Breast epithelium (tissue), 4 donors: ENCODE measurements at regions not wholly inside any gene's neighbourhood (a gene's known extent, or its start where the extent isn't known, plus 50 kb on each side); places are given as distances from the start of the nearest gene placed in this dataset.

ENCODE experiments used
- DNase-seq, 2 donors: peaks; one replicate each; pipeline ENCODE4 v3.0.0-alpha.2; 2019; ENCODE audit warnings: low spot score in 2 of 2
- H3K27ac ChIP-seq, 2 donors: fragments of 200-600 bp; sonication (generic) in 1 of 2; one replicate each; pipeline ENCODE4 v1.5.1; 2016 to 2019; ENCODE audit warnings: mild to moderate bottlenecking in 1 of 2
- H3K27me3 ChIP-seq, 2 donors: fragments of 200-600 bp; sonication (generic) in 1 of 2; one replicate each; pipeline versions ENCODE4 v1.5.1 to v1.6.0; 2017 to 2019; ENCODE audit warnings: control low read depth in 1 of 2, mild to moderate bottlenecking in 1 of 2
- H3K36me3 ChIP-seq: fragments of 200-600 bp; one replicate; pipeline ENCODE4 v1.5.1; 2019
- H3K4me1 ChIP-seq, 2 donors: fragments of 200-600 bp; sonication (generic); one replicate each; pipeline ENCODE4 v1.5.1; 2016 to 2019; ENCODE audit warnings: control low read depth in 1 of 2
- H3K4me3 ChIP-seq, 3 donors: fragments of 200-600 bp; sonication (generic); 1 replicate in 2 of 3; 2 replicates in 1 of 3; pipeline ENCODE4 v1.5.1; 2016 to 2019; ENCODE audit warnings: mild to moderate bottlenecking in 3 of 3, moderate library complexity in 2 of 3
- H3K9me3 ChIP-seq, 2 donors: fragments of 200-600 bp; sonication (generic) in 1 of 2; one replicate each; pipeline ENCODE4 v1.5.1; 2016 to 2019; ENCODE audit warnings: control low read depth in 1 of 2
- POLR2A ChIP-seq: fragments of 450-650 bp; IDR thresholded peaks from one replicate; pipeline ENCODE4 v1.6.1; 2016; ENCODE audit warnings: antibody characterized with exemption, mild to moderate bottlenecking, moderate library complexity
- POLR2AphosphoS5 ChIP-seq, 3 donors: sonication (generic); formaldehyde crosslinking; IDR thresholded peaks; one replicate each; pipeline ENCODE4 v1.6.1; 2017; ENCODE audit warnings: antibody characterized with exemption in 3 of 3
- intact Hi-C: fragments of 100-400 bp; cut with DNase I; formaldehyde crosslinking; loops from one replicate; pipeline ENCODE4 v1.15.1; 2023; ENCODE audit warnings: low total_unique reads
- TF ChIP-seq, protein P1 (sequence below), 3 donors: fragments of 450-650 bp; IDR thresholded peaks; one replicate each; pipeline ENCODE4 v1.5.1; 2016 to 2017; ENCODE audit warnings: antibody characterized with exemption in 3 of 3, mild to moderate bottlenecking in 3 of 3, moderate library complexity in 3 of 3

DNA sequence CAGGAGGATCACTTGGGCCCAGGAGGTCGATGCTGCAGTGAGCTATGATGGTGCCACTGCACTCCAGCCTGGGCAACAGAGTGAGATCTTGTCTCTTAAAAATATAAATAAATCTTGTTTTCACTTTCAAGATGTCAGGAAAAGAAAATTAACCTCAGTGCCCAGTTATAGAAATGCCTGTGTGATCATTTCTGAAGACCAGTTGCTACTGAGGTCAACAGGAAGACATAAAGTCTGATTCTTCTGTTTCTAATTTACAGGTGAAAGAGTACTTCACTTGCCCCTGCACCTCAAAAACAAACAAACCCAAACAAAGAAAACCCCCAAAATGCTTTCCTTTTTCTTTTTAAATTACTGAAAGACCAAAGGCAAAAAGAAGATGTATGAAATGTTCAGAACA lies 174.3 kb upstream of the NBEA start:
- Histone ChIP-seq H3K27me3 (no peaks in the 10 kb centered on the region), H3K9me3 (no peaks in the 10 kb centered on the region), H3K36me3 (no peaks in the 10 kb centered on the region), H3K4me1 (no peaks in the 10 kb centered on the region), H3K27ac (no peak overlapping the region), H3K4me3 (no peak overlapping the region)
- no peak for DNase-seq
- TF ChIP-seq POLR2AphosphoS5 (IDR thresholded peaks at IDR 0.05) = no peak
- intact Hi-C loops = no loop called here

DNA sequence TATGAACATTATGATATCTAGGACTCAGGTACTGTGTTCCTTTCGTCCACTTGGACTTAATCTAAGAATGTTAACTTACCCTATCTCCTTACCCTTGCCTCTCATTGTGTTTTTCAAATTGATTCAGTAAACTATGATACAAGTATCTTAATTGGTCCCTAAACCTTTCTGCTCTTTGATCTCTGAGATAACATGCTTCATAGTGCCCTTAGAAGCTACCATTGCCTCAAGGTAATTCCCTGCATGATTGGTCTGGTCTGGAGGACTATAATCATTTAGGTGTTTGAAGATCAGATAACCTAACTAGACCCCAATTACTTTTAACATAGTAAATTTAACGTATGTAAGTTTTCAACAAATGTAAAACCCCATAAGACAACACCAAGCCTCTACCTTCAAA lies 169.9 kb upstream of the NBEA start:
- no peaks in the 10 kb centered on the region for H3K9me3 ChIP-seq
- no peaks in the 10 kb centered on the region for H3K36me3 ChIP-seq
- intact Hi-C loops = no loop called here
- no peak overlapping the region for H3K27ac ChIP-seq
- no peak for DNase-seq
- no peaks in the 10 kb centered on the region for H3K4me1 ChIP-seq
- H3K27me3 ChIP-seq = no peaks in the 10 kb centered on the region
- H3K4me3 ChIP-seq = no peak overlapping the region
- TF ChIP-seq POLR2A (no peak), POLR2AphosphoS5 (IDR thresholded peaks at IDR 0.05) (no peak)
- TF ChIP-seq, protein P1, sequence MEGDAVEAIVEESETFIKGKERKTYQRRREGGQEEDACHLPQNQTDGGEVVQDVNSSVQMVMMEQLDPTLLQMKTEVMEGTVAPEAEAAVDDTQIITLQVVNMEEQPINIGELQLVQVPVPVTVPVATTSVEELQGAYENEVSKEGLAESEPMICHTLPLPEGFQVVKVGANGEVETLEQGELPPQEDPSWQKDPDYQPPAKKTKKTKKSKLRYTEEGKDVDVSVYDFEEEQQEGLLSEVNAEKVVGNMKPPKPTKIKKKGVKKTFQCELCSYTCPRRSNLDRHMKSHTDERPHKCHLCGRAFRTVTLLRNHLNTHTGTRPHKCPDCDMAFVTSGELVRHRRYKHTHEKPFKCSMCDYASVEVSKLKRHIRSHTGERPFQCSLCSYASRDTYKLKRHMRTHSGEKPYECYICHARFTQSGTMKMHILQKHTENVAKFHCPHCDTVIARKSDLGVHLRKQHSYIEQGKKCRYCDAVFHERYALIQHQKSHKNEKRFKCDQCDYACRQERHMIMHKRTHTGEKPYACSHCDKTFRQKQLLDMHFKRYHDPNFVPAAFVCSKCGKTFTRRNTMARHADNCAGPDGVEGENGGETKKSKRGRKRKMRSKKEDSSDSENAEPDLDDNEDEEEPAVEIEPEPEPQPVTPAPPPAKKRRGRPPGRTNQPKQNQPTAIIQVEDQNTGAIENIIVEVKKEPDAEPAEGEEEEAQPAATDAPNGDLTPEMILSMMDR (IDR thresholded peaks at IDR 0.05) = no peak

DNA sequence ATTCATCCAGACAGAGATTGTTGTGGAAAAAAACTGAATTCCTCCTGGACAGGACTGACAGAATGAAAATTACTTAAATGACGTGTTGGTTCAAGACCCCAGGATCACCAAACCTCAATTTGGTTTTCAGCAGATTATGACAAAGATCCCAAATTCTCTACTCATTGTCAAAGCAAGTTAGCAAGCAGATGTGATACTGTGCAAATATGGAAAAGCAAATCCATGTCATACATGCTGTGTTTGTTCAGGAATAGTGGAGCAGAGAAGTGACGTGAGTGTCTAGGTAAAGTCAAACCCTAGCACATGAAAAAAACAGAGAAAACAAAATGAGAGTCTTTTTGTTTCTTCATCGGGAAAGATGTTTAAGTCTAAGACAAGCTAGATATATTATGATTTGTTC lies 169.2 kb upstream of the NBEA start:
- Histone ChIP-seq H3K27ac (no peak overlapping the region), H3K4me3 (no peak overlapping the region), H3K27me3 (no peaks in the 10 kb centered on the region), H3K36me3 (no peaks in the 10 kb centered on the region), H3K4me1 (no peaks in the 10 kb centered on the region), H3K9me3 (no peaks in the 10 kb centered on the region)
- intact Hi-C loops = no loop called here
- TF ChIP-seq POLR2AphosphoS5 (IDR thresholded peaks at IDR 0.05) (no peak), POLR2A (no peak)
- TF ChIP-seq, protein P1 (IDR thresholded peaks at IDR 0.05) = no peak
- no peak for DNase-seq

DNA sequence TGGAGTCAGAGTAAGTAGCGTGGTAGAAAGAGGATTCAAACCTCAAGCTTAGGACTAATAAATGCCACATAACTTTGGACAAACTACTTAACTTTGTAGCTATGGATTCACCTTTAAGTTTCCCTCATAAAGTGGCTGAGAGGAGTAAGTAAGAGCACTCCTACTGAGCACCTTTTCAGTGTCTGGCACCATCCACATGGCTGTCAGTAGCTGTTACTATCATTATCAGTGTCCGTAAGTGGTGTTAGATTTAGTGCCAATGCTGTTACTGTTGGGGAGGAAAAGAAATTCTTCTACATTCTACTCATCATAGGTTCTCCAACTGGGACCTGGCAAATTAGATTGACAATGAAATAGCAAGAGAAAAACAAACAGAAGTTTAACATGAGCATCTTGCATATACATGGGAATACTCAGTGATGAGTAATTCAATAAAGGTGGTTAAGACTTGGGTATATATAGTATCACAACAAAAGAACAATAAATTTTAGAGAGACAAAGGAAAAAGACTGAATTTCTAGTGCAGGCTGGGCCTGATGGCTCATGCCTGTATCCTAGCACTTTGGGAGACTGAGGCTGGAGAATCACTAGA lies 165.6 kb upstream of the NBEA start:
- intact Hi-C loops = no loop called here
- H3K4me3 ChIP-seq = no peak overlapping the region
- no peak for DNase-seq
- H3K27ac ChIP-seq = no peak overlapping the region
- no peaks in the 10 kb centered on the region for H3K27me3 ChIP-seq
- no peak for TF ChIP-seq POLR2AphosphoS5 (IDR thresholded peaks at IDR 0.05)
- TF ChIP-seq, protein P1 (IDR thresholded peaks at IDR 0.05) = no peak
- no peak for TF ChIP-seq POLR2A
- H3K4me1 ChIP-seq = no peaks in the 10 kb centered on the region
- no peaks in the 10 kb centered on the region for H3K36me3 ChIP-seq
- no peaks in the 10 kb centered on the region for H3K9me3 ChIP-seq

DNA sequence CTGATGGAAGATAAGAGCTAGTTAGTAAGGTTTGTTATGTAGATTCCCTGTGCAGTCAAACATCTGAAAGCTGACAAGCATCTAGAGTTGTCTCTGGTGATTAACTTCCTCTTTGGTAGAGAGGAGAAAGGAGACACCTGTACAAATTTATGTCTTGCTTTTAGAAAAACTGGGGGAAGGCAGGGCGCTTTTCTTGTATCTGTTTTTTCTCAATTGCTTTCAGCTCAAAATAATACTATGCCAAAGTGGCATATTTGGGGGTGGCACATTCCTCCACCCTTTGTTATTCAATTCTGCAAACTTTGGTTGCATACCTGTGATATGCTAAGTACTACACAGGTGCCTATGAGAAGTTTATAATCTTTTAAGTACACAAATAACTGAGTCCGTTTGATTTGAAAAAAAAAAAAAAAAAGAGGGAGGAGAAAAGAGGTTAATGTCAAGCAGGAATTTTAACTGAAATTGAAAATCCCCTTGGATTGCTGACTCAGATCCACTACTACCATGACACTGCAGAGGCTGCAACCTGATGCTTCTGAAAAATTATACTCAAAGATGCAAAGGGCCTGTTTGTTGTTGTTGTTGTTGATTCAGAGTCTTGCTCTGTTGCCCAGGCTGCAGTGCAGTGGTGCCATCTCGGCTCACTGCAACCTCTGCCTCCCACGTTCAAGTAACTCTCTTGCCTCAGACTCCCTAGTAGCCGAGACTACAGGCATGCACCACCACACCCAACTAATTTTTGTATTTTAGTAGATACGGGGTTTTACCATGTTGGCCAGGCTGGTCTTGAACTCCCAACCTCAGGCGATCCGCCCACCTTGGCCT lies 164.8 kb upstream of the NBEA start:
- Histone ChIP-seq H3K27ac (no peak overlapping the region), H3K4me1 (no peaks in the 10 kb centered on the region), H3K27me3 (no peaks in the 10 kb centered on the region), H3K36me3 (no peaks in the 10 kb centered on the region), H3K4me3 (no peak overlapping the region), H3K9me3 (no peaks in the 10 kb centered on the region)
- intact Hi-C loops = no loop called here
- no peak for DNase-seq
- TF ChIP-seq, protein P1 (IDR thresholded peaks at IDR 0.05) = no peak
- no peak for TF ChIP-seq POLR2A
- no peak for TF ChIP-seq POLR2AphosphoS5 (IDR thresholded peaks at IDR 0.05)
